HCT116 (cell line): ENCODE measurements at regions not wholly inside any gene's neighbourhood (a gene's known extent, or its start where the extent isn't known, plus 50 kb on each side); places are given as distances from the start of the nearest gene placed in this dataset.

Source experiments
- ATAC-seq: fragments of 200-7000 bp; cut with Tn5 transposase; 2 replicates; pipeline ENCODE4 v1.9.1; 2020; ENCODE audit warnings: mild to moderate bottlenecking, moderate library complexity
- BruUV-seq: library from RNA; stranded (reverse); fragments of 400-500 nt; replicated peaks from 2 replicates; lab custom pipeline; 2021; lab: Mats Ljungman, UMichigan
- CTCF ChIA-PET: fragments of 300-600 bp; sonication (Branson Sonifier 250); formaldehyde crosslinking; loops from one replicate; lab custom pipeline; 2021; ENCODE audit warnings: antibody characterized with exemption; lab: Charles Lee
- POLR2A ChIA-PET: fragments of 300-600, 350-600 bp; sonication (Branson Sonifier 250); formaldehyde crosslinking; loops from one replicate; lab custom pipeline; 2021; ENCODE audit warnings: antibody characterized with exemption; lab: Charles Lee
- RAD21 ChIA-PET, 2 experiments: fragments of 300-600 bp; sonication (Branson Sonifier 250); formaldehyde crosslinking; loops; one replicate each; lab custom pipeline; 2023; ENCODE audit warnings: low total read pairs in 2 of 2; ENCODE audit not compliant: uncharacterized antibody in 2 of 2, unreplicated experiment in 2 of 2, low non-redundant PET in 1 of 2; lab: Charles Lee
- DNase-seq: peaks from one replicate; pipeline ENCODE4 v3.0.0-alpha.2; 2010; ENCODE audit warnings: low read depth, low spot score
- H2AFZ ChIP-seq: fragments of 200-600 bp; shearing (Covaris generic), sonication (generic); 2 replicates; pipeline ENCODE4 v1.6.1; 2017; ENCODE audit warnings: low read depth, mixed run types, mixed read lengths, antibody characterized with exemption, low read length; ENCODE audit not compliant: poor library complexity, severe bottlenecking
- H3K27ac ChIP-seq: 2 replicates; pipeline ENCODE4 v1.5.1; 2012; ENCODE audit warnings: low read depth, low read length
- H3K27me3 ChIP-seq: fragments of 200-600 bp; sonication (generic); 2 replicates; pipeline ENCODE4 v1.6.1; 2016; ENCODE audit warnings: mixed run types, low read length, mixed read lengths; ENCODE audit not compliant: insufficient read depth
- H3K36me3 ChIP-seq, 2 experiments: fragments of 200-500 bp in 1 of 2; fragments of 200-600 bp in 1 of 2; sonication (Bioruptor generic) in 1 of 2; sonication (generic) in 1 of 2; 2 replicates each; pipeline versions ENCODE4 v1.5.1 to v1.6.1; 2014 to 2016; ENCODE audit warnings: low read length in 2 of 2, inconsistent platforms in 1 of 2, mixed read lengths in 1 of 2, mixed run types in 1 of 2; ENCODE audit not compliant: insufficient read depth in 2 of 2, control insufficient read depth in 1 of 2
- H3K4me1 ChIP-seq, 2 experiments: fragments of 200-600 bp in 1 of 2; sonication (generic) in 1 of 2; 2 replicates each; pipeline versions ENCODE4 v1.5.1 to v1.6.1; 2012 to 2017; ENCODE audit warnings: low read length in 2 of 2, inconsistent platforms in 1 of 2, mild to moderate bottlenecking in 1 of 2, mixed read lengths in 1 of 2, mixed run types in 1 of 2, moderate library complexity in 1 of 2; ENCODE audit not compliant: insufficient read depth in 2 of 2, control insufficient read depth in 1 of 2
- H3K4me2 ChIP-seq: fragments of 200-600 bp; sonication (generic); 2 replicates; pipeline ENCODE4 v1.6.1; 2017; ENCODE audit warnings: mixed run types, low read length, mixed read lengths
- H3K4me3 ChIP-seq, 2 experiments: fragments of 200-600 bp in 1 of 2; sonication (generic) in 1 of 2; replicated peaks in 1 of 2; 2 replicates each; pipeline ENCODE4 v1.5.1; 2011 to 2016; ENCODE audit warnings: low read length in 2 of 2, control low read depth in 1 of 2, low read depth in 1 of 2, mild to moderate bottlenecking in 1 of 2, mixed read lengths in 1 of 2, mixed run types in 1 of 2
- H3K79me2 ChIP-seq: fragments of 200-600 bp; sonication (generic); 2 replicates; pipeline ENCODE4 v1.6.1; 2017; ENCODE audit warnings: mild to moderate bottlenecking, mixed run types, low read length, moderate library complexity, mixed read lengths; ENCODE audit not compliant: insufficient read depth
- H3K9ac ChIP-seq: fragments of 200-600 bp; sonication (generic); 2 replicates; pipeline ENCODE4 v1.6.1; 2016; ENCODE audit warnings: low read length, mixed read lengths
- H3K9me2 ChIP-seq: fragments of 200-600 bp; sonication (generic), shearing (Covaris generic); 2 replicates; pipeline ENCODE4 v1.6.1; 2017; ENCODE audit warnings: mixed run types, mild to moderate bottlenecking, moderate library complexity; ENCODE audit not compliant: insufficient read depth
- H3K9me3 ChIP-seq, 2 experiments: fragments of 200-500 bp in 1 of 2; fragments of 200-600 bp in 1 of 2; sonication (Bioruptor generic) in 1 of 2; sonication (generic) in 1 of 2; 2 replicates each; pipeline ENCODE4 v1.6.1; 2014 to 2017; ENCODE audit warnings: low read length in 2 of 2, mixed read lengths in 2 of 2, inconsistent platforms in 1 of 2, low read depth in 1 of 2, mild to moderate bottlenecking in 1 of 2, mixed run types in 1 of 2, moderate library complexity in 1 of 2; ENCODE audit not compliant: control insufficient read depth in 1 of 2, insufficient read depth in 1 of 2
- H4K20me1 ChIP-seq: fragments of 200-600 bp; sonication (generic), shearing (Covaris generic); 2 replicates; pipeline ENCODE4 v1.6.1; 2017; ENCODE audit warnings: mixed run types, mild to moderate bottlenecking, moderate library complexity; ENCODE audit not compliant: insufficient read depth
- CEBPB ChIP-seq: IDR thresholded peaks from 2 replicates; pipeline ENCODE4 v1.6.1; 2012; ENCODE audit warnings: low read depth
- EGR1 ChIP-seq: IDR thresholded peaks from 2 replicates; pipeline ENCODE4 v1.6.1; 2012; ENCODE audit warnings: low read depth
- ELF1 ChIP-seq: IDR thresholded peaks from 2 replicates; pipeline ENCODE4 v1.6.1; 2012; ENCODE audit warnings: low read depth, borderline replicate concordance
- EZH2 ChIP-seq: fragments of 200-600 bp; sonication (generic); IDR thresholded peaks from 2 replicates; pipeline ENCODE4 v1.6.1; 2017; ENCODE audit warnings: antibody characterized with exemption, mixed run types
- EZH2phosphoT487 ChIP-seq: fragments of 200-600 bp; IDR thresholded peaks from 2 replicates; pipeline ENCODE4 v1.6.1; 2018; ENCODE audit warnings: antibody characterized with exemption, borderline replicate concordance
- FOSL1 ChIP-seq: IDR thresholded peaks from 2 replicates; pipeline ENCODE4 v1.6.1; 2012; ENCODE audit warnings: low read depth
- POLR2A ChIP-seq: IDR thresholded peaks from 2 replicates; pipeline ENCODE4 v1.7.0; 2011; ENCODE audit warnings: borderline replicate concordance; ENCODE audit not compliant: insufficient read depth, insufficient read length; ENCODE audit errors: extremely low read depth
- RAD21 ChIP-seq: IDR thresholded peaks from 2 replicates; pipeline ENCODE4 v1.6.1; 2012; ENCODE audit warnings: low read depth, mild to moderate bottlenecking
- SIN3A ChIP-seq: IDR thresholded peaks from 2 replicates; pipeline ENCODE4 v1.6.1; 2012; ENCODE audit warnings: low read depth
- SP1 ChIP-seq: IDR thresholded peaks from 2 replicates; pipeline ENCODE4 v1.6.1; 2012; ENCODE audit warnings: low read depth
- SRF ChIP-seq: IDR thresholded peaks from 2 replicates; pipeline ENCODE4 v1.6.1; 2012; ENCODE audit warnings: low read depth
- TCF7L2 ChIP-seq: IDR thresholded peaks from 2 replicates; pipeline ENCODE4 v1.7.0; 2011; ENCODE audit warnings: borderline replicate concordance, inconsistent platforms; ENCODE audit not compliant: insufficient read depth, insufficient read length; ENCODE audit errors: extremely low read depth
- ZFX ChIP-seq: fragments of 450-650 bp; IDR thresholded peaks from 2 replicates; pipeline ENCODE4 v1.6.1; 2017
- intact Hi-C: fragments of 100-400 bp; cut with micrococcal nuclease; formaldehyde crosslinking; loops from 2 replicates; pipeline ENCODE4 v1.10.0; 2022
- TF ChIP-seq, protein P1 (sequence below): IDR thresholded peaks from 2 replicates; pipeline ENCODE4 v1.6.1; 2012; ENCODE audit warnings: low read depth
- TF ChIP-seq, protein P2 (sequence below): IDR thresholded peaks from 2 replicates; pipeline ENCODE4 v1.6.1; 2012
- TF ChIP-seq, protein P3 (sequence below): IDR thresholded peaks from 2 replicates; pipeline ENCODE4 v1.6.1; 2011; ENCODE audit warnings: mild to moderate bottlenecking, low read length, moderate library complexity; ENCODE audit not compliant: insufficient replicate concordance; ENCODE audit errors: extremely low read depth

DNA sequence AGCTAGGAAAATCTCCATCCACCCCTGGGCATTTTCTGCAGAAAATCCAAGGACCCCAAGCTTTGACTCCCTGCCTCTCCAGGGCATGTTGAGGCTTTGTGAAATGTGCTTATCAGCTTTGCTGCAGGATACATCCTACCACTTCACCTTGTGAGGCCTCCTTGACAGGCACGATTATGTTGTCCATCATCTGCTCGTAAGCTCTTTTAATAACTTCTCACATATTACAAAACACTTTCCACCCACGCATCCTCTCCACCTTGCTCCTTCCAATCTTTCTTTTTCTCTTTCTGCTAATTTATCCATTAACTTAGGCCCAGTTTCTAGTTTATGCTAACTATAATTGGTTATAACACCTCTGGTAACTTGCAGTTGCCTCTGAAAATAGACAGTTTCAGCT is 147.0 kb upstream of the MTNR1B start:
- TF ChIP-seq SRF = no peak
- no peak for TF ChIP-seq POLR2A
- no peak for TF ChIP-seq EGR1
- no peak for TF ChIP-seq ELF1
- no peak for TF ChIP-seq TCF7L2
- TF ChIP-seq RAD21 = no peak
- TF ChIP-seq CEBPB = no peak
- TF ChIP-seq FOSL1 = no peak
- no peak for TF ChIP-seq SP1
- Histone ChIP-seq H3K27me3 (no peaks in the 10 kb centered on the region; the same call in 1 of the 2 replicates), H3K36me3 (no peaks in the 10 kb centered on the region), H3K4me3 (no peak overlapping the region), H3K9me2 (no peaks in the 10 kb centered on the region), H3K4me2 (no peak overlapping the region), H3K79me2 (no peaks in the 10 kb centered on the region), H3K4me1 (no peaks in the 10 kb centered on the region), H4K20me1 (no peaks in the 10 kb centered on the region), H3K27ac (no peak overlapping the region), H3K9me3 (no peaks in the 10 kb centered on the region), H3K9ac (no peak overlapping the region), H2AFZ (no peak overlapping the region)
- CTCF ChIA-PET = no interaction called here
- RAD21 ChIA-PET = no interaction called here
- no TSS peak for BruUV-seq
- ATAC-seq (no peak), DNase-seq (no peak)
- intact Hi-C loops = no loop called here
- POLR2A ChIA-PET = no interaction called here

DNA sequence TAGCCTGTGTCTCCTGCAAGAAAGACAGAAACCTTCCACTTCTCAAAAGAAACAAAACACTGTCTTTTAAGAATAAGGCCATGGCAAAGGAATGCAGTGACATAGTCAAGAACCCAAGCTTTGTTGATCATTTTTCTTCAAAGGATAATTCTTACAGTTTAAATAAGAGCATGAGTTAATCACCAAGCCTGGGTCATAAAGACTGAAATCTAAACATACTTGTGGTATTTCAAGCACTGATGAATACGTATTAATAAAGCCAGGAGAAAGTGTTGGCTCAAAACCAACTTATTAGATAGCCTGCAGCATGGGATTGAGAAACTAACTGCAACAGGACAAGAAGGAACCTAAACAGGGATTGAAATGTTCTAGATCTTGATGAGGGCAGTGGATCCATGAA is 143.3 kb upstream of the MTNR1B start:
- ChIA-PET RAD21 (no interaction called here), CTCF (no interaction called here), POLR2A (no interaction called here)
- H4K20me1 ChIP-seq = no peaks in the 10 kb centered on the region
- DNase-seq (no peak), ATAC-seq (no peak)
- intact Hi-C loops = no loop called here
- H3K9ac ChIP-seq = no peak overlapping the region
- no peaks in the 10 kb centered on the region; the same call in 1 of the 2 replicates for H3K27me3 ChIP-seq
- no peaks in the 10 kb centered on the region for H3K4me1 ChIP-seq
- no peak overlapping the region for H2AFZ ChIP-seq
- H3K4me2 ChIP-seq = no peak overlapping the region
- H3K4me3 ChIP-seq = no peak overlapping the region
- no TSS peak for BruUV-seq
- H3K36me3 ChIP-seq = no peaks in the 10 kb centered on the region
- no peaks in the 10 kb centered on the region for H3K9me2 ChIP-seq
- no peak overlapping the region for H3K27ac ChIP-seq
- no peaks in the 10 kb centered on the region for H3K79me2 ChIP-seq
- no peaks in the 10 kb centered on the region for H3K9me3 ChIP-seq
- TF ChIP-seq POLR2A (no peak), EZH2phosphoT487 (no peak), EZH2 (no peak), SIN3A (no peak), CEBPB (no peak), RAD21 (no peak), ZFX (no peak), ELF1 (no peak)
- TF ChIP-seq, protein P1, sequence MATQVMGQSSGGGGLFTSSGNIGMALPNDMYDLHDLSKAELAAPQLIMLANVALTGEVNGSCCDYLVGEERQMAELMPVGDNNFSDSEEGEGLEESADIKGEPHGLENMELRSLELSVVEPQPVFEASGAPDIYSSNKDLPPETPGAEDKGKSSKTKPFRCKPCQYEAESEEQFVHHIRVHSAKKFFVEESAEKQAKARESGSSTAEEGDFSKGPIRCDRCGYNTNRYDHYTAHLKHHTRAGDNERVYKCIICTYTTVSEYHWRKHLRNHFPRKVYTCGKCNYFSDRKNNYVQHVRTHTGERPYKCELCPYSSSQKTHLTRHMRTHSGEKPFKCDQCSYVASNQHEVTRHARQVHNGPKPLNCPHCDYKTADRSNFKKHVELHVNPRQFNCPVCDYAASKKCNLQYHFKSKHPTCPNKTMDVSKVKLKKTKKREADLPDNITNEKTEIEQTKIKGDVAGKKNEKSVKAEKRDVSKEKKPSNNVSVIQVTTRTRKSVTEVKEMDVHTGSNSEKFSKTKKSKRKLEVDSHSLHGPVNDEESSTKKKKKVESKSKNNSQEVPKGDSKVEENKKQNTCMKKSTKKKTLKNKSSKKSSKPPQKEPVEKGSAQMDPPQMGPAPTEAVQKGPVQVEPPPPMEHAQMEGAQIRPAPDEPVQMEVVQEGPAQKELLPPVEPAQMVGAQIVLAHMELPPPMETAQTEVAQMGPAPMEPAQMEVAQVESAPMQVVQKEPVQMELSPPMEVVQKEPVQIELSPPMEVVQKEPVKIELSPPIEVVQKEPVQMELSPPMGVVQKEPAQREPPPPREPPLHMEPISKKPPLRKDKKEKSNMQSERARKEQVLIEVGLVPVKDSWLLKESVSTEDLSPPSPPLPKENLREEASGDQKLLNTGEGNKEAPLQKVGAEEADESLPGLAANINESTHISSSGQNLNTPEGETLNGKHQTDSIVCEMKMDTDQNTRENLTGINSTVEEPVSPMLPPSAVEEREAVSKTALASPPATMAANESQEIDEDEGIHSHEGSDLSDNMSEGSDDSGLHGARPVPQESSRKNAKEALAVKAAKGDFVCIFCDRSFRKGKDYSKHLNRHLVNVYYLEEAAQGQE = no peak
- TF ChIP-seq, protein P2, sequence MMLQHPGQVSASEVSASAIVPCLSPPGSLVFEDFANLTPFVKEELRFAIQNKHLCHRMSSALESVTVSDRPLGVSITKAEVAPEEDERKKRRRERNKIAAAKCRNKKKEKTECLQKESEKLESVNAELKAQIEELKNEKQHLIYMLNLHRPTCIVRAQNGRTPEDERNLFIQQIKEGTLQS = no peak
- TF ChIP-seq, protein P3, sequence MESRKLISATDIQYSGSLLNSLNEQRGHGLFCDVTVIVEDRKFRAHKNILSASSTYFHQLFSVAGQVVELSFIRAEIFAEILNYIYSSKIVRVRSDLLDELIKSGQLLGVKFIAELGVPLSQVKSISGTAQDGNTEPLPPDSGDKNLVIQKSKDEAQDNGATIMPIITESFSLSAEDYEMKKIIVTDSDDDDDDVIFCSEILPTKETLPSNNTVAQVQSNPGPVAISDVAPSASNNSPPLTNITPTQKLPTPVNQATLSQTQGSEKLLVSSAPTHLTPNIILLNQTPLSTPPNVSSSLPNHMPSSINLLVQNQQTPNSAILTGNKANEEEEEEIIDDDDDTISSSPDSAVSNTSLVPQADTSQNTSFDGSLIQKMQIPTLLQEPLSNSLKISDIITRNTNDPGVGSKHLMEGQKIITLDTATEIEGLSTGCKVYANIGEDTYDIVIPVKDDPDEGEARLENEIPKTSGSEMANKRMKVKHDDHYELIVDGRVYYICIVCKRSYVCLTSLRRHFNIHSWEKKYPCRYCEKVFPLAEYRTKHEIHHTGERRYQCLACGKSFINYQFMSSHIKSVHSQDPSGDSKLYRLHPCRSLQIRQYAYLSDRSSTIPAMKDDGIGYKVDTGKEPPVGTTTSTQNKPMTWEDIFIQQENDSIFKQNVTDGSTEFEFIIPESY = no peak
